KMS-11 (cell line): ENCODE measurements at regions not wholly inside any gene's neighbourhood (a gene's known extent, or its start where the extent isn't known, plus 50 kb on each side); places are given as distances from the start of the nearest gene placed in this dataset.

ENCODE experiments used
- H2AFZ ChIP-seq: fragments of 200-600 bp; sonication (generic); 2 replicates; pipeline ENCODE4 v1.6.1; 2016; ENCODE audit warnings: antibody characterized with exemption, mixed run types, low read depth
- H3K27ac ChIP-seq: fragments of 200-600 bp; sonication (generic); 2 replicates; pipeline ENCODE4 v1.6.1; 2016; ENCODE audit warnings: mild to moderate bottlenecking, mixed run types
- H3K27me3 ChIP-seq: fragments of 200-600 bp; sonication (generic); 2 replicates; pipeline ENCODE4 v1.6.1; 2017; ENCODE audit warnings: mild to moderate bottlenecking, low read depth, mixed run types, moderate library complexity; ENCODE audit not compliant: insufficient read depth
- H3K36me3 ChIP-seq: fragments of 200-600 bp; sonication (generic); 2 replicates; pipeline ENCODE4 v1.6.1; 2017; ENCODE audit warnings: mild to moderate bottlenecking, mixed run types; ENCODE audit not compliant: insufficient read depth
- H3K4me1 ChIP-seq: fragments of 200-600 bp; sonication (generic); 2 replicates; pipeline ENCODE4 v1.6.1; 2016; ENCODE audit warnings: mild to moderate bottlenecking, low read depth, mixed run types; ENCODE audit not compliant: poor library complexity, severe bottlenecking
- H3K4me2 ChIP-seq: fragments of 200-600 bp; sonication (generic); 2 replicates; pipeline ENCODE4 v1.7.0; 2016; ENCODE audit warnings: mild to moderate bottlenecking, mixed run types
- H3K4me3 ChIP-seq: fragments of 200-600 bp; sonication (generic); IDR thresholded peaks from 2 replicates; pipeline ENCODE4 v1.6.1; 2017; ENCODE audit warnings: low read depth, low read length, mixed read lengths; ENCODE audit not compliant: insufficient read depth
- H3K79me2 ChIP-seq: fragments of 200-600 bp; sonication (generic); 2 replicates; pipeline ENCODE4 v1.6.1; 2016; ENCODE audit warnings: low read depth, mixed run types; ENCODE audit not compliant: insufficient read depth
- H3K9ac ChIP-seq: fragments of 200-600 bp; sonication (generic); 2 replicates; pipeline ENCODE4 v1.6.1; 2016; ENCODE audit warnings: mild to moderate bottlenecking, mixed run types
- H4K20me1 ChIP-seq: fragments of 200-600 bp; sonication (generic); 2 replicates; pipeline ENCODE4 v1.6.1; 2016; ENCODE audit warnings: mild to moderate bottlenecking, mixed run types; ENCODE audit not compliant: insufficient read depth
- TF ChIP-seq, protein P1 (sequence below): fragments of 200-600 bp; sonication (generic); conservative IDR thresholded peaks from 2 replicates; pipeline ENCODE4 v1.6.1; 2017; ENCODE audit warnings: low read depth, mild to moderate bottlenecking, antibody characterized with exemption, low read length, moderate library complexity, mixed read lengths

DNA sequence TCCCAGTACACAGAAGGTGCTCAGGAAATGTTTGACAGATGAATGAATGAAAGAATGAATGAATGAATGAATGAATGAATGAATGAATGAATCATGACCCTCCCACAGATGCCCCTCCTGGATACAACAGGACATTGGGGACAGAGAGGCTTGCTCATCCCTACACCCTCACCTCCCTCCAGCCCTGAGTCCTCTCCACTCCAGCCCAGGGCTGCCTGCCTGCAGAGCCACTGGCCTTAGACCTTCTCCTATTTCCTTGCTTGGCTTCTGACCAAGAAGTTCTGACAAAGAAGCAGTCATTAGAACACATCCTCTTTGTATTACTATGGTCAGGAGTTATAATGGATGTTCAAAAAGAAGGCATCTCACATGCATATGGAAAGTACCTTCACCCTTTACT, 240.7 kb upstream of the DAPK1 start:
- Histone ChIP-seq H3K27ac (no peak overlapping the region), H3K4me1 (no peaks in the 10 kb centered on the region), H3K4me3 (no peak overlapping the region), H3K4me2 (no peak overlapping the region), H3K27me3 (no peaks in the 10 kb centered on the region), H2AFZ (no peak overlapping the region), H3K9ac (no peak overlapping the region), H4K20me1 (no peaks in the 10 kb centered on the region), H3K79me2 (no peaks in the 10 kb centered on the region), H3K36me3 (no peaks in the 10 kb centered on the region)
- TF ChIP-seq, protein P1, sequence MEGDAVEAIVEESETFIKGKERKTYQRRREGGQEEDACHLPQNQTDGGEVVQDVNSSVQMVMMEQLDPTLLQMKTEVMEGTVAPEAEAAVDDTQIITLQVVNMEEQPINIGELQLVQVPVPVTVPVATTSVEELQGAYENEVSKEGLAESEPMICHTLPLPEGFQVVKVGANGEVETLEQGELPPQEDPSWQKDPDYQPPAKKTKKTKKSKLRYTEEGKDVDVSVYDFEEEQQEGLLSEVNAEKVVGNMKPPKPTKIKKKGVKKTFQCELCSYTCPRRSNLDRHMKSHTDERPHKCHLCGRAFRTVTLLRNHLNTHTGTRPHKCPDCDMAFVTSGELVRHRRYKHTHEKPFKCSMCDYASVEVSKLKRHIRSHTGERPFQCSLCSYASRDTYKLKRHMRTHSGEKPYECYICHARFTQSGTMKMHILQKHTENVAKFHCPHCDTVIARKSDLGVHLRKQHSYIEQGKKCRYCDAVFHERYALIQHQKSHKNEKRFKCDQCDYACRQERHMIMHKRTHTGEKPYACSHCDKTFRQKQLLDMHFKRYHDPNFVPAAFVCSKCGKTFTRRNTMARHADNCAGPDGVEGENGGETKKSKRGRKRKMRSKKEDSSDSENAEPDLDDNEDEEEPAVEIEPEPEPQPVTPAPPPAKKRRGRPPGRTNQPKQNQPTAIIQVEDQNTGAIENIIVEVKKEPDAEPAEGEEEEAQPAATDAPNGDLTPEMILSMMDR: no peak

DNA sequence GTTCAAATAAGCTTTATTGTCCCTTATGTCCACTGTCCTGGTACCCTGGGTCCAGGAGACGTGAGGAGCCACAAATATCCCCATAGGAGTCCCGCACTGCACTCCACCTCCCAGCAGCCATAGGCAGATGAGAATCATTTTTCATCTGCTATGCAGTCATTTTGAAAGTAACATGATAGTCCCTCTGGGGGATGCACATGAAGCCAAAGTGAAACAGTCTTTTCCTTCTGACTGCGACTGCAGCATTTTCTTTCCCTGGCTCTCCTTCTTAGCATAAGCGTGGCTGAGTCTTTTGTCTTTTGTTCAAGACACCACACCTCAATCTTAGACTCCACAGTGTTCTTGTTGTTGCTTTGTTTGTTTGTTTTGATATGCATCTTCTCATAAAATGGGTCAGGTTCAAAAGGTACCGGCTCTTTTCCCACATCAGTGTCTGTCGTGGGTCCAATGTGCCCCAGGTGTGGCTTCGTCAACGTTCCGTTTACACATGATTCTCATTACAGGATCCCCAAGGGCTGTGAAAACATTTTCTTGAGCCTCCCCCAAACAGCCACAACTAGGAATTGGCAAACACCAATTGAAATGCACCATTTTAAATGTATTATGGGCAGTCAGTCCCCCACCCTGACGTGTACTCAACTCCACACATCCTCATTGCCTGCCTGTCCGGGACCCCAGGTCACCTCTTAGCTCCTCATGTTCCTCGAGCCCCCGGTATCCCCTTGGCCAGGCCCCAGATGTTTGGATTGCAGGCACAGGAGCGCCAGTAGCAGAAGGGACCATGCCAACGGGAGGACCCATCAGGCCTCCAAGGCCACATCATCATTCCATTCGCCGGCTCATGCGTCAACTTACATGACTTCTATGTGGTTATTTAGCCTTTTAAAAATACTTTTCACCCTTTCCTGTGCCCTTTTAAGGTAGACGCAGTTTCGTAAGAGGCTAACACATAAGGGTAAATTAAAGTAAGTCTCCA, 237.8 kb upstream of the DAPK1 start:
- Histone ChIP-seq H3K27ac (no peak overlapping the region), H2AFZ (no peak overlapping the region), H3K79me2 (no peaks in the 10 kb centered on the region), H3K4me3 (no peak overlapping the region), H3K4me1 (no peaks in the 10 kb centered on the region), H4K20me1 (no peaks in the 10 kb centered on the region), H3K9ac (no peak overlapping the region), H3K27me3 (no peaks in the 10 kb centered on the region), H3K4me2 (no peak overlapping the region), H3K36me3 (no peaks in the 10 kb centered on the region)
- TF ChIP-seq, protein P1: no peak

DNA sequence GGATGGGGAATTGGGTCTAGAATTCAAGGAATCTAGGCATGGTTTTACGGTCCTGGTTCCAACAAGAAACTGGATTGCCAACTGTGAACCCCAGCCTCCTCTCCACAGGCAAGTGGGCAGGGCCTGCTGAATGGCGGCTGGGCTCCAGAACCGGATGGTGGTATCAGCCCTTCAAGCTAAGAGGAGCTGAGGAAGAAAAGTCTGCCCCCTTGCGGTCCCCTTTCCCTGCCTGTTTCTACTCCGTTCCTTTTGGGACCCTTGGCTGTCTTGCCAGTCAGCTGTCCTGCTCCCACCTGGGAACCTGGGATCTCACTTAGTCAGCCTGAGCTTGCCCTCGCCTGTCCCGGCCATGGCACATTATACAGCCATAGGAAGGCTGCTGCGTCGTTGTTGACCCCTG, 234.4 kb upstream of the DAPK1 start:
- Histone ChIP-seq H3K79me2 (no peaks in the 10 kb centered on the region), H4K20me1 (no peaks in the 10 kb centered on the region)
- TF ChIP-seq, protein P1: no peak

DNA sequence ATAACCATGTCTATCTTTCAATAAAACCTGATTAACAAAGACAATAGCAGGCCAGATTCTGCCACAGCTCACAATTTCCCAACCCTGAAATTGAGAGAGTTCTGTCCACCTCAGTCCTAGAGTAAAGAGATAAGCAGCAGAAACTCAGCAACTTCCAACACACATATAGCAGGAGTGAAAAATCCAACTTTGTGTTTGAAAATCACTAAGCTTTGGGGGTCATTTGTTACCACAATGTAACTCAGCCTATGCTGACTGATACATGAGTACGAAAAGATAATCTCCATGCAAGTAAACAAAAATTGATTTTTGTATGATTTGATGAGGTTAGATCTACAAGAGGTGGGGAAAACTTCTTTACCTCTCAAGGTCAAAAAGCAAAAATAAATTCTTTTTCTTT, 231.0 kb upstream of the DAPK1 start:
- Histone ChIP-seq H3K79me2 (no peaks in the 10 kb centered on the region), H3K36me3 (no peaks in the 10 kb centered on the region), H3K27me3 (peaks cover 30% of the 10 kb centered on the region), H3K4me1 (peaks cover 21% of the 10 kb centered on the region), H3K9ac (no peak overlapping the region), H3K4me2 (no peak overlapping the region), H3K4me3 (no peak overlapping the region), H2AFZ (no peak overlapping the region), H3K27ac (no peak overlapping the region), H4K20me1 (no peaks in the 10 kb centered on the region)
- TF ChIP-seq, protein P1: no peak

More for the DNA sequence above, 234.4 kb upstream of the DAPK1 start:
- Histone ChIP-seq H3K4me3 (no peak overlapping the region), H2AFZ (no peak overlapping the region), H3K36me3 (no peaks in the 10 kb centered on the region), H3K27ac (no peak overlapping the region), H3K4me2 (no peak overlapping the region), H3K4me1 (no peaks in the 10 kb centered on the region), H3K9ac (no peak overlapping the region), H3K27me3 (peaks cover 5% of the 10 kb centered on the region; the same call in 1 of the 2 replicates)
